ENCODE measurements at regions not wholly inside any gene's neighbourhood (a gene's known extent, or its start where the extent isn't known, plus 50 kb on each side); places are given as distances from the start of the nearest gene placed in this dataset.

DNA sequence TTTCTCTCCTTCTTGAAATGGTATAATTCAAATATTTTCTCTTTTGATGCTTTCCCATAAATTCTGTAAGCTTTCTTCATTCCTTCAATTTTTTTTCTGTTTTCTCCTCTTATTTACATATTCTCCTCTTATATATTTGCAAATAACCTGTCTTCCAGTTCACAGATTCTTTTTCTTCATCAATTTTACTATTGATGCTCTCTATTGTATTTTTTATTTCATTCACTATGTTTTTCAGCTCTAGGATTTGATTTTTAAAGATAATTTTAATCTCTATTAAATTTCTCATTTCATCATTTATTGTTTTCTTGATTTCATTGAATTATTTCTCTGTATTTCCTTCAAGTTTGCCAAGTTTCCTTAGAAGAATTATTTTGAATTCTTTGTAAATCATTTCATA lies 54.0 kb upstream of the PRPS1L1 start:
- no peak for DNase-seq (ENCODE audit: low read depth in 4 of 4, low spot score in 1 of 4)

DNA sequence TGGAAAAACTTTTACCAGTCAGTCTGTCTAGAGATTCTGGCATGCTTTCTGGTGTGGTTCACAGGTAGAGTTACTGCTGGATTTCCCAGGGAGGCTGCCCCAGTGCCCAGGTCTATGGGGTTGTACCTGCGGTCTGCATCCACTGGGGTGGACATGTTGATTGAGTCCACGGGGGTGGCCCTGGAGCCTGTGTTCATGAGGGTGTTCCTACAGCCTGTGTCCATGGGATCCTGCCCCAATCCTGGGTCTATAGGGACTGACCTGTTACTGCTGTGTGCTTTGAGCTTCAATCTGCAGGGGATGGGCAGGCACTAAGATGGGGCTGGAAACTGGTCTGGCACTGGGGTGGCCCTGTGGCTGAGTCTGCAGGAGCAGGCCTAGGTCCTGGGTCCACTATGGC lies 54.5 kb upstream of the PRPS1L1 start:
- no peak for DNase-seq (ENCODE audit: low read depth in 4 of 4, low spot score in 1 of 4)

DNA sequence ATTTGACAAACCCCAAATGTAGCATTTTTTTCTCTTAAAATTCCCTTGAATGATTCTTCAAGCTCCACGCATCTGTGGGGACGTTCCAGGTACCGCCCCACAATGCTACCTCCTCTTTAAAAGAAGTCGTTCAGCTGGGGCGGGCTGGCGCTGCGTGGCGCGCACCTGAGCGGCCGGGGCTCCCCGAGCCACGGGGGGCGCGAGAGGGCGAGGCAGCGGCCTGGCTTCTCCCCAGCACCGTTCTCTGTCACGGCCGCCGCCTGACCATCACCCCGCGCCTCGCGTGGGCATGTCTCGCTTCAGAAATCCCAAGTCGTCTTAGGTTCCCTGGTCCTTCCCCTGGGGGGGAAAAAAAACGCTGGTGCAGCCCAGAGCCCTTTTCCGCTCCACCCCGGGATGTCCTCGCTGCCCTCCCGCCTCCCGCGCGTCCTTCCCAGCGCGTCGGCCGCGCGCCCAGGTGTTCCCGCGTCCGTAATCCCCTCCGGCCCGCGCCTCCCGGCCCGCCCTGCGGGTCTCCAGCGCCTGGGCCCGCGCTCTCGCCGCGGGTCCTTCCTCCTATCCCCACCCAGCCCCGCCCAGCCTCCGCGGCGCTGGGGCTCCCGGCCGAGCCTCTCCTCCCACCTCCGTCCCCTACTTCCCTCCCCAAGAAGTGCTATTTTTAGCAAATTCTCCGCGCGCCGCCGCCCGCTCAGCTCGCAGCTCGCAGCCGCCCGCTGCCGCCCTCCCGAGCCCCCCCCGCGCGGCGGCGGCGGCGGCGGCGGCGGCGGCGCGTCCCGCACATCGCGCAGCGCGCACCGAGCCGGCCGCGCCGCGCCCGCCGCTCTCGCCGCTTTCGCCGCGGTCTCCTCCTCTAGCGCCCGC lies 58.7 kb upstream of the PRPS1L1 start:
- DNase-seq (ENCODE audit: low read depth in 4 of 4, low spot score in 1 of 4), result no peak

DNA sequence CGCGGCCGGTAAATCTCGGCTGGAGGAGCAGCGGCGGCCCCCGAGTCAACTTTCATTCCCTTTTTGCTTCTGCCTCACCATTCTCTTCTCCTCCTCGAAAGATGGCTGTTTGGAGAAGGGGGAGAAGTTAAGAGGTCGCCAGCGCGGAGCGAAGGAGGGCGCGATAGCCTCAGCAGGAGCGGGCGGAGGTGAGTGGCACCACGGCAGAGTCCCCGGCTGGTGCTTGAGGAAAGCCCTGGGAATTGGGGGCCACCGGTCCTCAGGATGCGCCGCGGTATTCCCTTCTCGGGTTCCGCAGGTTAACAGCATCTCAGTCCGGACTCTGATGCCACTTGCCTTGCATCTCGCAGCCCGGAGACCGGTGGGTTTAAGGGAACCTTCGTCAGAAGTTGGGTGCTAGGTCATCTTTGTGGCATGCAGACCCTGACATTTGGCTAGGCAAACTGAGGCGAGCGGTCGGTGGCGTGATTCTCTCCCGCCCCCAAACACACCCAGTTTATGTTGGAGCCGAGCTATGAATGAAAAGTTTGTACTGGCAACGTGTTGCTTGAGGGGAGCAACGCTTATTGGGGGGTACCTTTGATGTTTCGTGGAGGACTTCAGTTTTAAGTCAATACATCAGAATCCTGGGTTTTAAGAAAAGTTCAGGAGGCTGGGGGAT lies 59.5 kb upstream of the PRPS1L1 start:
- DNase-seq (ENCODE audit: low read depth in 4 of 4, low spot score in 1 of 4), result no peak

DNA sequence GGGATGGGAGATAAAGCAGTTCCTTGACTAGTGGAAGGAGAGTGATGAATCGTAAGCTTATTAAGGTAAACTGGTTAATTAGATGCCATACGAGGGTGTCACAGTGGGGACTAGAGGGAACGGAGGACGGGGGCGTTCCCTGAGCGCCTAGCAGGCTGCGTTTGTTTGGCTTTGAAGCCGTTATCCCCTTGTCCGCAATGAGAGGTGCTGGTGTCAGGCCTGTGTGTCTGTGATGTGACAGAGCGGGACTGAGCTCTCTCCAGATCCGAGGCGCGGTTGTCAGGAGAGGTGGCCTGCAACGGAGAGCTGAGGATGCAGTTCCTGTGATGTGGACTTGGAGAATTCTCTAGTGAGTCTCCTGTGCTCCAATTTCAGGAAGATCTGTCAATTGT lies 60.0 kb upstream of the PRPS1L1 start:
- DNase-seq (ENCODE audit: low read depth in 4 of 4, low spot score in 1 of 4), result no peak

DNA sequence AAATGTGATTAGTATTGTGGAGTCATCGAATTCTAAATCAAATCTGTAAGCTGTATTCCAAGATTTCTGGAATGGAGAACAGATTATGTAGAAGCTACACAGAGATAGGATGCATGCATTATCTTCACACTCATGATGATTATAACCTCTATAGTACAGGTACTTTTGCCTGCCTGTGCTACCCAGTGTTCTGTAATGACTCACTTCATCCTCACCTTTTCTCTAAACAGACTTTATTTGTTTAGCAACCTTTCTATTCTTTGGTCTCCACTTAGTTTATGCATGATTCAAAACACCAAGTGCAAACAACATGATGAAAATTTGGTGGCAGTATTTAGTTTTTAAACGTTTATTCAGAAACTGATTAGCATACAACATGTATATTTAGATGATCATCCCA lies 68.4 kb upstream of the PRPS1L1 start:
- DNase-seq (ENCODE audit: low read depth in 4 of 4, low spot score in 1 of 4), result no peak

DNA sequence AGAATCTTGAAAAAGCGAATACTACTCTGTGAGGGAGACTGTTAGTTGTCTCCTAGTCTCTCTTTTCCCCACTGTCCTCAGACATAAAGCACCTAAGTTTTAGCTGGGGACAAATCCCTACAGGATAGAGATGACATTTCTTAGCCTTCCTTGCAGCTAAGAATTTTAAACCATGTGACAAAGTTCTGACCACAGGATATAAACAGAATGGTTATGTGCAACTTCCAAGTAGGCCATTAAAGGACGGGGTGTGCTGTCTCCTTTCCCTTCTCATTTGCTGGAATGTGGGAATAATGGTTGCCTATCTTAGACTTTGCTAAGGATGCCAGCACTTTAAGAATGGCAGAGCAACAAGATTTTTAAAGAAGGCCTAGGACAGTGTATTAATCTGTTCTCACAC lies 74.9 kb upstream of the PRPS1L1 start:
- DNase-seq (ENCODE audit: low read depth in 4 of 4, low spot score in 1 of 4), result no peak

DNA sequence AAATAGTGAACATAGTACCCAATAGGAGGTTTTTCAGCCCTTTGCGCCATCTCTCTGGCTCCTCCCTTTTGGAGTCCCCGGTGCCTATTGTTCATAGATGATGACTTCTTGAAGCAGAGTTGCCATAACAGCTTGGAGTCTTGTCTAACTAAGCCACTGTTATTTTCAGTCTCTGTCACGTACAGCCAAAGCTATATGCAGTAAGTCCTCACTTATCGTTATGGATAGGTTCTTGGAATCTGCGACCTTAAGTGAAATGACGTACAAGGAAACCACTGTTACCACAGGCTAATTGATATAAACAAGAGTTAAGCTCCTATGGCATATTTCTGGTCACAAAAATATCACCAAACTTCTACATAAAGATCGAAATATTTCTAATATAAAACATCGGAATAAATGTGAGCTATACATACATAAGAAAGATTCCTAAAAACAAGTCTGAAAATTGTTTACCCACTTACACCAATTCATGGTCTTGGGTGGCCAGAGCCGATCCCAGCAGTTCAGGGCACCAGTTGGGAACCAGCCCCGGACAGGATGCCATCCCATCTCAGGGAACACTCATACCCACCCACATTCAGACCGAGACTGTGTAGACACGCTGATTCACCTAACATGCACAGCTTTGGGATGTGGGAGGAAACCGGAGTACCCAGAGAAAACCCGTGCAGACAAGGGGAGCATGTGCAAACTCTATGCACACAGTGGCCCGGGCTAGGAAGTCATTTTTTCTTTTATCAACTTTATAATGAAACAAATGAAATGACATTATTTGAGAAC lies 76.0 kb upstream of the PRPS1L1 start:
- DNase-seq (ENCODE audit: low read depth in 4 of 4, low spot score in 1 of 4), result no peak

DNA sequence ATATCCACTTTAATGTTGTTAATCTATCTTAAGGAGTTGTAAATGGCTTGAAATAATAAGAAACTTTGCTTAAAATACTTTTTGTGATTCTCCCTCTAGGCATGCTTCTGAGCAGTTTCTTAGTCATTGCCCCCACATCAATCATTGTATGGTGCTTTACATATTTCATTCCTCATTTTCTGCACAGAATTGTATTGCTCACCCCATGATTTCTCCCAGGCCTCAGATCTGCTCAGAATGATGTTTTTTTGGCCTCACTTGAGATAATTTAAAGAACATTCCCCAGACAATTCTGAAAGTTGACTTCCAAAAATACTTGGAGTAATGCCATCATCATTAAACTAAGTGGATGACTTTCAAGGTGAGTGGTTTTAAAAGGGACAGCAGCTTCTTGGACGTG lies 82.1 kb upstream of the PRPS1L1 start:
- no peak for DNase-seq (ENCODE audit: low read depth in 4 of 4, low spot score in 1 of 4)

DNA sequence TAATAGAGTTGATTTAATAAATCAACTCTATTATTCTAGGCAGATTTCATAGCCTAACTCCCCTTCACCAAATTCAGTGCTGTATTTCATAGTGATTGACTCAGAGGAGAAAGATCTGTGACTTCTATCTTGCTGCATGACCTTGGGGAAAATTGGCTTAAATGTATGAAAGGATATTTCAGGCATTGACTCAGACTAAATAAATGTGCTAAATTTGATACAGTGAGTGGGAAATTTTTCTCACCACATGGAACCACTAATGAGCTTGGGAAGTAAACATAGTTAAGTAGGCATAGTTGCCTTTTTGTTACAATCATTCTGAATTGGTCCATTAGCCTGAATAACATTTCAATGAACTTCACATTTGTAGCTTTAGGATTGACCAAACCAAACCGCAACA lies 89.0 kb upstream of the PRPS1L1 start:
- no peak for DNase-seq (ENCODE audit: low read depth in 4 of 4, low spot score in 1 of 4)

DNA sequence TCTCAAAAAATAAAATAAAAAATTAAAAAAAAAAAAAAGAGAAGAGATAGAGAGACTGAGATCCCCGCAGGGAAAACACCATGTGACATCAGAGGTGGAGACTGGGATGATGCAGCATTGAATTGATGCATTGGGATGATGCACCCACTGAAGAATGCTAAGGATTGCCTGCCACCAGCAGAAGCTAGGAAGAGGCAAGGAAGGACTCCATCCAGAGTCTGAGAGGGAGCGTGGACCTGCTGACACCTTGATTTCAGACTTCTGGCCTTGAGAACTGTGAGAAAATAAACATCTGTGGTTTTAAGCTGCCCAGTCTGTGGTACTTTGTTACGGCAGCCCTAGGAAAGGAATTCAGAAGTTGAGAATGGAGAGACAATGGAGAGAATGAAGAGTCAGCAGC lies 89.8 kb upstream of the PRPS1L1 start:
- no peak for DNase-seq (ENCODE audit: low read depth in 4 of 4, low spot score in 1 of 4)

DNA sequence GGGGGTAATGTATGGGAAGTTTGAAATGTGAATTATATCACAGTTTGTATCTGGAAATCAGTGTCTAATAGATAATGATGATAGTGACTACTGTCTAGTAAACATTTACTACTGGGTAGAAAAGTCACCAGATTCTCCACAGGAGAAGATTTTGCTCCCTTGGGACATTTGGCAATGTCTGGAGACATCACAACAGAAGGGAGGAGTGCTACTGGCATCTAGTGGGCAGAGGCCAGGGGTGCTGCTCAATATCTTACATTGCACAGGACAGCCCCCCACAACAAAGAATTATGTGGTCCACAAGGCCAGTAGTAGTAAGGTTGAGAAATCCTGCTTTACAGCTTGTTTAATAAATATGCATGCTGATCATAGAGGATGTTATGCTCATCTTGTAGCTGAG lies 92.3 kb upstream of the PRPS1L1 start:
- DNase-seq (ENCODE audit: low read depth in 4 of 4, low spot score in 1 of 4), result no peak

DNA sequence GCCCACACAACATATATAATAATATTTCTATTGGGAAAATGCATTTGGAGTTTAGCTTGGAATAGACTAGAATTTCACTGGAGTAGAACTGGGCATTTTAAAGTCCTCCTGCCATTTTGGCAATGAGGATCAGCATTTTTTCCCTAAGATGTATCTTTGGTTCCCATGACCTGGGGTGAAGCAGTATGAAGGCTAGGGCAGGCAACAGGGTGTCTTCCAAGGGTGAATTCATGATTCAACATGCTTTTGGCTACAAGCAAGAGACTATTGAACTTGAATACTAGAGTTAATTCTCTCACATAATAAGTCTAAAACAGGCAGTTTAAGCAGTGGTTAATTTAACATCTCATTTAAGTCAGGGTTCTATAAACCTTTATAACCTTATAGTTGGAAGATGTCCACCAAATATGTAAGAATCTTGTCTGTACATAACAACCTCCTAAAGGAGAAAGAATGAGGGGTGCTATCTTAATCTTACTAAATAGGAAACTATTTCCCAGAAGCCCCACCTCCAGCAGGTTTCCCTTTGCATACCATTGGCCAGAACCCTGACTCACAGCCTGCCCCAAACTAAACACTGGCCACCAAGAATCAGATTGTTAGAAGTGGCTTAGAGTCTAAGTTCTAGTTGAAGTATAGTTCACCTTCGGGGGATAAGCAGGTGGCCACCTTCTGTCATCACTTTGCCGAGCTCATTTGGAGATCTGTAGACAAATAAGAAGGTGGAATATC lies 96.0 kb upstream of the PRPS1L1 start:
- no peak for DNase-seq (ENCODE audit: low read depth in 4 of 4, low spot score in 1 of 4)

DNA sequence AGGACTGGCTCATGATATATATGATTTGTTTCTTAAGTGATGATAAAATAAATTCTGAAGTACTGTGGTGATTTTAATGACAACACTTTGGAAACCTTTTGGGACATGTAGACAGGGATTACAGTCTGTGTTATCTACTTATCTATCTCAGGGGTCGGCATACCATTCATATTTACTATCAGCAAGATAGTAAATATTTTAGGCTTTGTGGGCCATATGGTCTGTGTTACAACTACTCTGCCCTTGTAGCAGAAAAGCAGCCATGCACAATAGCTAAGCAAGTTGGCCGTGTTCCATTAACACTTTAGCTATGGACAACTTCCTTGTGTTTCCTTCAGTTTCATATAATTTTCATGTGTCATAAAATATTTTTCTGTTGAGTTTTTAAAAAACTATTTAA lies 97.8 kb upstream of the PRPS1L1 start:
- no peak for DNase-seq (ENCODE audit: low read depth in 4 of 4, low spot score in 1 of 4)

DNA sequence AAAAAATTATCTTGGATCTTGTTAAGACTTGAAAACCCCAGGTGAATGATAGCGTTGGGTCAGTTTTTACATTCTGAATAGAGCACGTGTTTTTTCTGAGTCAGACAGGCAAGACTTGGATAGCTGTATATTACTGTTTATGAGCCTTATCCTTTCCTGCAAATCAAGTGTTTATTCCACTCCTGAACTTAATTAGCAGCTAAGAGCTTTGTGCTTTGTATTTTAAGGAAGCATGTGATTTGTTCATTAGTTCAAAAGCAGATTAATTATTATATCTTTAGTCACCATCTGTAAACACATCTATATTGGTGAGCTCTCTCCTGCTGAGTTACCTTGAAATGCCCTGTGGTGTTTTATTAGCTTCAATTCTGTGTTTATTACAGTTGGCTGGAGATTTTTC lies 98.6 kb upstream of the PRPS1L1 start:
- no peak for DNase-seq (ENCODE audit: low read depth in 4 of 4, low spot score in 1 of 4)

DNA sequence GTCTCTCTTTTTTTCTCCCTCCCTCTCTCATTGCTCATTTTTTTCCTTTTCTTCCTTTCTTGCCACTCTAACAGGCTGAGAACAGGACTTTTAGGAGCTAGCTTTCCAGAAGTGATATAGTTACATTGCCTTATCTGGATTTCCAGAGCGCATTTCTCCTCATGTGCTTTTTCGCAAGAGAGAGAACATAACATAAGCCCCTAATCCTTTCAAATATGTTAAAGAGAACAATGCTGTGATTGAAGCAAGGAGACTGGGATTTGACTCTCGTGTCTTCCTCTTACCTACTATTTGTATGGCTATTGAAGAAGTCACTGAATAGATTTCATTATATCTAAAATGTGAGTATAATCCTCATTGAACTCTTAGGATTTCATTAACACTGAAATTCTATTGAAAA lies 101.2 kb upstream of the PRPS1L1 start:
- DNase-seq (ENCODE audit: low read depth in 4 of 4, low spot score in 1 of 4), result no peak

DNA sequence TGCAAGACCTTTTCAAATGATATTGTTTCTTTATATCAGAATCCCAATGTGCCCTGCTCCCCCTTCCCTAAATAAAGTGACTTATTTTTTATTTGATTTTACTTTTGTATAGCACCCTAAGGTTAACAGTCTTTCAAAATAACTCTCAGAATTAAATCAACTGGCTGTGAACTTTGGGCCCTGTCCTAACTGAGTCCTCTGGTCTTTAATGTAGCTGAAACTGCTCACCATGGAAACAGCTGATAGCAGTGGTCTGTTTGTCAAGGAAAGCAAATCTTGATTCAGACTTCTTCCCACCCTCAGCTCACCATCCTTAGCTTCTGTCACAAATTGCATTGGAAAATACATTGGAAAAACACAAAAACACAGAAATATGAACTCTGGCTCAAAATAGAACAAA lies 105.2 kb upstream of the PRPS1L1 start:
- no peak for DNase-seq (ENCODE audit: low read depth in 4 of 4, low spot score in 1 of 4)

DNA sequence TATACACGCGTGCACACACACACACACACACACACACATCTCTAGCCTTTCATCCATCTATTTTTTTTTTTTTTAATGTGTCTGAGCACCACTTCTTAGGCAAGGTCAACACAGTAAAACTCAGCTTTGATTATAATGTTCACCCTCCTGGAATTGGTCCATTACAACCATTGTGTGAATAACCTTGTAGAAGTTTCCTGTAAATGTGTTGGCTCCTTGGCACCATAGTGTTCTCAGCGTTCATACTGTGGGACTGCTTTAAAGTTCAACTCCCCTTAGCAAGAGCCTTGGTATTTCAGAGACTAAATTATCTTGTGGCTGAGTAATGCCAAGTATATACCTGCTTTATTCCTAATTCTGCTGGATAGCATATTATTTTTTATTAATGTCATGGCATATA lies 106.3 kb upstream of the PRPS1L1 start:
- DNase-seq (ENCODE audit: low read depth in 4 of 4, low spot score in 1 of 4), result no peak

DNA sequence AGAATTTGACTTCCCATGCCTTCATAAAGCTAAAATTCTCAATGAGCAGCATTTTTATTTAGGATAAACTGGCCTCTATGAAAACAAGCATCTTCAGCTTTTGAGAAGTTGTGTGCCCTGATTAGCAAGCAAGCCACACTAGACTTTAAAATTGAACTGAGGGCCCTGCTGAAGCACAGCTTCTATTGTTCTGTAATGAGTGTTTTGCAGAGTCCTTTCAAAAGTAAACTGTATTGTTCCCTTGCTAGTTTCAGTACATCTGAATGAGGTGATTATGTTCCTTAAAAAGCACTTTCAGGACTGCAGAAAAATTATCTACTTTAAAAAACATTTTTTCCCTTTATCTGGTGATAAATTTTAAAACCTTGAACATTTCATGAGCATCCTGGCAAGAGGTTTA lies 113.3 kb upstream of the PRPS1L1 start:
- no peak for DNase-seq (ENCODE audit: low read depth in 4 of 4, low spot score in 1 of 4)

DNA sequence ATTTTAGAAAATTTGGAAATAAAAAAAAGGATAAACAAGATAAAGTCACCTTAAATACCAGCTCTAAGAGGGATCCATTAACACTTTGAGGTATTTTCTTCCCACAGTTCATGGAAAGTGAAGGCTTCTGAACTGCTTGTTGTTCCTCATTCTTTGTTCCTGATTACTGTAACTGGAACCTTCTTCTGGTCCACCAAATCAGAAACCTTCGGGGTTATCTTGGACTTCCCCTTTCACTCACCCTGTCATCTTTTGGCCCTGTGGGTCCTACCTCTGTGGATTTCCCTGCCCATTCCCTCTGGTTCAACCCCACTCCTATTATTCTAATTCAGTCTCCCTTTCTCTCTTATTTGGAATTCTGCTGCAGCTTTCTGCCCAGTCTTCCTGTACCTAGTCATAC lies 116.5 kb upstream of the PRPS1L1 start:
- DNase-seq (ENCODE audit: low read depth in 4 of 4, low spot score in 1 of 4), result no peak

DNA sequence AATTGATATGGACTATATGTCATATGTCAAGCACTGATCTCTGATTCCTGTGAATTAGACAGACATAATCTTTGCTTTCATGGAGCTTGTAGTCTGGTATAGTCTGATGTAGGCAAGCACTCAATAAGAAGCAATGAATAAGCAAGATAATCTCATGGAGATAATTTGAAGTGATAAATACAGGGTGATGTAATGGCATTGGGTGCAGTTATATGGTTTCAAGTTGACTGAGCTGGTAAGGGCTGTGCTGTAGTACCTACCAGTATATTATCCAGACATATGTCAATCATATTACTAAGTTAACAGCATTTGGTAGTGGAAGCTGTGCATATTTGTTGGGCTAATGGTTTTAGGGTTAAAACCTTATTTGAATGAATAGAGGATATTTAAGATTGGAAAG lies 117.5 kb upstream of the PRPS1L1 start:
- DNase-seq (ENCODE audit: low read depth in 4 of 4, low spot score in 1 of 4), result no peak

DNA sequence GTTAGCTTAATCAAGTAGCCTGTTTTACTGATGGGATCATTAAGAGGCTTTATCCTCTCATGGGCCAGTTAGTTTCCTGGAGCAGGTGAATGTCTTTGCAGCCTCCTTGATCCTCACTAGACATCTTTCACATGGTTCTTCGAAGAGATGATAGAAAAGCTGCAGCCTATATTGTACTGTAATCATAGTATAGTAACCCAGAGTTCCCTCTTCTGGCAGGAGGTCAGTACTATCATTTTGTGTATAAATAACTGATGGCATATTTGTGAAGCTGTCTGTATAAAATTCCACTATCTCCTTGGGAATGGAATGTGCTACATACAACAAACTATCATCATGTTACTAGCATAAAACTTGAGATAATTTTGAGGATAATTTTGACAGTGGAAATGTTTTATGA lies 123.8 kb upstream of the PRPS1L1 start:
- DNase-seq (ENCODE audit: low read depth in 4 of 4, low spot score in 1 of 4), result no peak

Data from stimulated activated CD4-positive, alpha-beta T cell treated with anti-CD3 and anti-CD28 coated beads, Interleukin-1b, Interleukin-23, amount 100 ng/mL, for 24 hours (primary cell).